ENCODE measurements at regions not wholly inside any gene's neighbourhood (a gene's known extent, or its start where the extent isn't known, plus 50 kb on each side); places are given as distances from the start of the nearest gene placed in this dataset.

- no peak for TF ChIP-seq GATA2 (IDR thresholded peaks at IDR 0.05; ENCODE audit: low read depth, low read length)
- TF ChIP-seq GATA3 (IDR thresholded peaks at IDR 0.05; ENCODE audit: low read depth, low read length), result no peak
Measured at GRCh38 chr14:59081720-59082119, 106.7 kb upstream of the DAAM1 start.
